HT-29 (cell line): ENCODE measurements at regions not wholly inside any gene's neighbourhood (a gene's known extent, or its start where the extent isn't known, plus 50 kb on each side); places are given as distances from the start of the nearest gene placed in this dataset.
"Not testable (repeated sequence)": the region's sequence is repeated elsewhere in the genome, so short reads cannot be mapped to it uniquely, and the experiment has no call there.

Experiments used
- DNase-seq: peaks from one replicate; pipeline ENCODE4 v3.0.0-alpha.2; 2015; ENCODE audit warnings: low spot score

- DNase-seq: peak; percentile 5
Observed at GRCh38 chr13:105702441-105702840, 833.0 kb downstream of the EFNB2 start.

DNA sequence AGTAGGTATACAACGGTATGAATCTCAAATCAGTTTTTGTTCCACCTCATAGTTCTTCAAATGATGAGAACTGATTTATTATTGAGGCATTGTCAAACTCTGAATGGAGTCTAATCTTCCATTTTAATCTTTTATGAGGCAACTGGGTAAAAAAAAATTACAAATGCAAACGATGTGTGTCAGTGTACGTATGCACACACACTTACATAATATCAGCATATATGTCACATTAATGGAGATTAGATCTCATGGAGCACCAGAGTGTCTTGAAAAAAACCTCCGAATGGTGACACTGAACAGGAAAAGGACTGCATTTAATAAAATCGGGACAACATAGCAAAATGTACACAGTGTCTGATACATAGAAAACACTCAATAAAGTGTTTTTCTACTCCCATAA is 842.7 kb downstream of the EFNB2 start:
- no peak for DNase-seq

GRCh38 chr13:105684216-105684615 is 851.2 kb downstream of the EFNB2 start:
- no peak for DNase-seq

GRCh38 chr13:105679838-105680237 is 855.6 kb downstream of the EFNB2 start:
- no peak for DNase-seq

DNA sequence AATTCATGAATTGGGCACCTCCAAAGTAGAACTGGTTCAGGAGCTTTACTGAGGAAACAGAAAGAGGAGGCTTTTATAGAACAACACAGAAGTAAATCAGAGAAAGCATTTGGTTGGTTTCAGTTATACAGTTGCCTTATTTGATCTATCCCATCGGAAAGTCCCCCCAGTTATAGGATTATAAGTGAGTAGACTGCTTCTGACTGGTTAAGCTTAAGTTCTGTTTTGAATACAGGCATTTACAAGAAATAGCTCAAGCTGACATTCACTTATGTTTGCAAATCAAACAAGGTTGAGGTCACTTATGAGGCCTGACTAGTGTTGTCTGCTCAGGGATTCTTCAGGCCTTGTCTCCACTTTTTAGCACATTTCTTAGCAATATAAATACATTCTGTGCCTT is 857.4 kb downstream of the EFNB2 start:
- no peak for DNase-seq

DNA sequence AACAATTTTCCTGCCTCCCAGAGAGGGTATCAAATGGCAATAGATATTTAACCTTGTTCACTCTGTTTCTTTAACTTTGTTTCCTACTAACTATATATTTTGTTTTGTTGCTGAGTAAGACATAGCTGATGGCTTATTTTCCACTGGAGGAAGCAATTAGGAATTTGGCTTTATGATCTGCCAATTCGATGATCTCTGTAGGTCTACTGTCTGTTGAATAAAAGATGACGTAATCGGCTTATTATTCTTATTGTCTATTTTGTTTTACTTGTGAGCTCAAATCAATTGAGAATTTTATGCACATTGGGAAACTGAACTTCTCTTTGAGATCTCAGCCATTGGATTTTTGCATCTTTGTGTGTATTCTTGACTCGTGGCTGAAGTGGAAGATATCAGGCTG is 862.6 kb downstream of the EFNB2 start:
- DNase-seq: no peak

GRCh38 chr13:105671131-105671530 is 864.3 kb downstream of the EFNB2 start:
- not testable (repeated sequence) for DNase-seq

DNA sequence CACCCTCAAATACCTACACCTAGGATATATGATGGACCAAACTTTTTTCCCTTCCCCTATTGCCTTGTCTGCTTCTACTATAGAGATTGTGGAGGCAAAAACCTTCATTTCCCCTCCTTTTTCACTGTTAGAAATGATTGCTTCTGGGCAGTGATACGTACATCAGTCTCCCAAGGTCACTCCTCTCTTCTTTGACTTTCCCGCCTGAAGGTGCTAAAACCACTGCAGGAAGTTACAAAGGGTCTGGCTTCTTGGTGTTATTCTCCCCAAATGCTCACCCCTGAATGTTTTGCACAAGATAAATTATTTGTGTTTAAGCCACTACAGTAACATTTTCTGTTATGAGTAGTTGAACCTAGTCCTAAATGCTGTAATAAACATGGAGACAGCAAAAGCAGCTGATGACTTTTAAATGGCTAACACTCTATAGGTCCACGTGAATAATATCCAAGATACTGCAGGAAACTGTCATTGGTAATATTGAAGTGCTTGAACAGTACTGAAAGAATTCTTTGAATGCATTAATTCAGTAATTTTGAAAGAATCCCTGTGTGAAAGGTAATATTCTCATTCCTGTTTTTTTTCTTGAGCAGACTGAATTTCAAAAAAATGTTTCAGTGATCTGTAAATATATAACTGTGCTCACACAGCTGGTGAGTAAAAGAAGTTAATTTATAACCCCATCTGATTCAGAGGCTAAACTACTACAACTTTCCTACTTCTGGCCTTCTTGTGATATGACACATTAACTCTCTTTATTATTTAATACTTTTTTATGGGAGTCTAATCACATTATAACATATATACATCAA is 865.1 kb downstream of the EFNB2 start:
- peak; percentile 38 for DNase-seq

GRCh38 chr13:105665284-105665683 is 870.2 kb downstream of the EFNB2 start:
- no peak for DNase-seq

GRCh38 chr13:105663182-105663581 is 872.3 kb downstream of the EFNB2 start:
- DNase-seq: no peak

DNA sequence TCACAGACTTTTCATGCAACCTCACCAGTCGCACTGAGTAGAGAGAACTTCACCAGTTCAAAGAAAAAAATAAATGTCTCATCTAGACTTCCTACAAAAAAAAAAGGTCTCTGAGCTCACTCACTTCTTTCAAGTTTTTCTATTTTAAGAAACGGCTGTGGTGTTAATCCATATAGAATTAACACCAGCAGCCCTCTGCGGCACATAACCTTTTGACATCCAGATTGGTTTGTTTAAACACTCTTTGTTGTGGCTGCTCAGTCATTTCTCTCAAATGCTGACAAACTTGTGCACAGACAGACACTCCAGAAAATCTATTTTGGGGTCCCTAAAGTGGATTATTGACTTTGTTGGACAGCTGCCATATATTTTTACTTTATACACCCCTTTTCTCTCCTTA is 874.9 kb downstream of the EFNB2 start:
- no peak for DNase-seq

- DNase-seq: no peak
Observed at GRCh38 chr13:105658431-105658830, 877.0 kb downstream of the EFNB2 start.

DNA sequence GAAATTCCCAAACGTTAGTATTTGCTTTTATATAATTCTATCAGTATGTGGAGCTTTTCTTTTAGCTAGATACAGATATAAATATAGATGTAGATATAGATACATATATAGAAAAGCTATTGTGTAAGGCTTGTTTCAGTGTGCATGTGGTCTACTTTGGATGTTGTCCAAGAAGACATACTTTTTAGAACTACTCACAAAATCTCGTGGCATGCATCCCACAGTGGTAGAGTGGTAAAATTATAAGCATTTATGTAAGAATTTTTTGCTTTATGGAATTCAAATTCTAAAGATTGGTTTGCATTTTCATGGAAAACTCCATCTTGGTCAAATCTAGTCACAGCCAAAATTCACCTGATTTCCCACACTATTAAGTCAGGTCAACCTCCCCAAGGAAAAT is 880.4 kb downstream of the EFNB2 start:
- DNase-seq: no peak

DNA sequence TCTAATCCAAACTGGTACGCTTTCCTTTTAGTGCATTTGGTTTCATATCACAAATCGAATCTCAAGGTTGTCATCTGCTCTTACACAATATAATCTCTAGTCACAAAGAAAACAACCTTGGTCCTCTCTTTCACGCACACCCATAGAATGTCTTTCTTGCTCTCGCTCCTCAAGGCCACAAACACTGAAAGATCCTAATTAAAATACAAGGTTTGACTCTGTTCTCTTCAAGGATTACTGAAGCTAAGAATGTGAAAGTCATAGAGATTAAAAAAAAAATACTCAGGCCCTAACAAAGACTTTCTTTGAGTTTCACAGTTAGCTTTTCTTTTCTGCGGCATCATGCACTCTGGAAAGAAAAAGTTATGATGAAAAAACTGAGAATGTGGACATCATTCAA is 891.5 kb downstream of the EFNB2 start:
- DNase-seq: no peak

DNA sequence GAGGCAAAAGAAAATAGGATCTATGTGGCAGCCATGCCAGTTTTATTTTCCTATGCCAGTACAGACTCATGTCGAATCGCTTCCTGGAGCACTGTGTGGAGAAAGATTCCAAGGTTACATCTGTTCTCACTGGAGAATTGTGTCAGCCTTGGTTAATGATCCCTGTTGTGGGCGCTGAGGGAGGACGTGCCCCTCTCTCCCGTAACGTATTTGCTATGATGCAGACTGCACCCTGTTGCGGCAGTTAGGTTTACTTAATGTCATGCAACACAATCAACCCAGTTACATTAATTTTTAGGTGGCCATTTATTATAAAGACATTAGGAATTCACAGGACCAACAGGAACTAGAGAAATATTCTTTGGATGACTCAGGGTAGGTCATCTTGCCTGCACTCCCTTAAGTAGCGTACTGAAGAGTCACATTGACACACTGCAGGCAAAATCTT is 892.9 kb downstream of the EFNB2 start:
- DNase-seq: no peak

GRCh38 chr13:105641121-105641520 is 894.3 kb downstream of the EFNB2 start:
- no peak for DNase-seq

DNA sequence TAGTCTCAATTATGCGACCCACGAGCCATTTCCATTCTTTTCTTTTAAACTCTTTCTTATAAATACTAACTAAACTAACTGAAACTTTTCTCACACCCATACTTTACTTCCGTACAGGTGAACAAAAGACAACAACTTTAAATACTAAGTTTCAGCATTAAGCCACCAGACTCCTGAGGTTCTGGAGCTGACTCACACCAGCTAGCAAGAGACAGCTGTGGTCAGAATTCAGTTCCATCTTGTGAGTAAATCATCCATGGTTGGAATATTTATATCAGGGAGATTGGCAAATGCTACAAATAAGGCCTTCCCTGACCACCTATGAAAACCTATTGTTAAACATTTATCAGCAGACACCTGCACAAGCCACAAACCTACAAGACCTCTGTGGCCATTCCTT is 897.0 kb downstream of the EFNB2 start:
- DNase-seq: no peak

DNA sequence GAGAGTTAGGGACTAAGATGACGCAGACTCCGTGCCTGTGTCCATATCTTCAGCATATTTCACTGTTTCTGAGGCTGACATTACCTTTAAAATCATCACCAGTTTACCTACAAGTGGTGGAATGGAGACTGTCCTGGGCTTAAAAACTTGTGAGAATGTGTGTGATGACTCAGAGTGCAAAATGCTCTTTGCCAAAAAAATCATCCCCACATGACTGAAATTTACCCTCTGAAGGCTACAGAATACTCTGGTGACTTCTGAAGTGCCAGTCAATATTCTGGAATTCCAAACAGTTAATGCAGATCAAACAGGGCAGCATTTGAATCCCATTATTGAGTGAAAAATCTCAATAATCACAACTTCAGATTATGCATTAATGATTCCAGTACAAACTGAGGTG is 901.4 kb downstream of the EFNB2 start:
- DNase-seq: no peak

GRCh38 chr13:105630431-105630830 is 905.0 kb downstream of the EFNB2 start:
- no peak for DNase-seq

GRCh38 chr13:105627270-105627669 is 908.2 kb downstream of the EFNB2 start:
- no peak for DNase-seq

DNA sequence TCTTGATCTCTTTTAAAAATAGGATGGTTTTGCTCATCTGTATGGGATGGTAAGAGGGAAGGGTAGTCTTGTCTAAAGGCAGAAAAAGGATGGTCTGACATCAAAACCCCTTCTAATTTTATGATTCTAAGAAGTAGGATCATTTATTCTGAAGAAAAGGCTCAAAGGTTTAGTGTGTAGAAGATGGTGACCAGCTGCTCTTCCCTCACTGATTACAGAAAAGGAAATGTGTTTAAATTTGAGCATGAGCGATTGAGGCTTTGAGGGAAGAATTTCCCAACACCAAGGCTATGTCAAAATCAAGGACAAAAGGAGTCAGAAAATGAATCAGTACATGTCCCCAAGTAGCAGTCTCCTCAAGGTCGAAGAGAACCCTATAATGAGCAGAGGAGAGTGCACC is 909.8 kb downstream of the EFNB2 start:
- no peak for DNase-seq

DNA sequence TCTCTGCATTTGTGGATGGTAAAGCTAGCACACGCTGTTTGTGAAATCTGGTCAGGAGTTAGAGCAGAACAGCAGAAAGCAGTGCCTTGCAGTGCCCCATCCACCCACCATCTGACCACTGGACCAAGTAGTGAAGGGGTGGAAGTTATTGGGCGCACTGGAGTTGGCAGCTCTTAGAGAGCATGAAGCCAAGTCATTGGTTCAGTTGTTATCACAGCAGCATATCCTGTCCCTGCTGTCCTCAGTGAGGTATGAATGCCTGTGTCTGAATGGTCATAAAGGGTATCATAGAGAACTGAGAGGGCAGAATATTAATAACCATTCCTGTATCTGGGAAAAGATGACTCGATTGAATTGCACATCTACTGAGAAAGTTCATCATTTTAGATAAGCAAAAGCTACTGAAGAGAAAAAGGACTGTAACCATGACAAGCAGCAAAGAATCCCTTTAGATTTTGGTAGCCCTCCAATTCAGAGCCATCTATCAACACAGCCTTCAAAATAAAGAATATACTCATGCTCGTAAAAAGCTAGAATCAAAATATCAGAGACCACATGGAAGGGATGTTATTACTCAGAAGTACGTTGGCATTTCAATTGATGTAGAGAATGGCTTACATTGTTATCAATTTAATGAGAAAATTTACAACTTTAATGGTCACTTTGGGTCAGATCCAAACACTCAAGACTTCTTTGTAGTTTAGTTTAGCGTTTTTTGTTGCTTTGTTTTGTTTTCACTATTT is 919.0 kb downstream of the EFNB2 start:
- DNase-seq: no peak

DNA sequence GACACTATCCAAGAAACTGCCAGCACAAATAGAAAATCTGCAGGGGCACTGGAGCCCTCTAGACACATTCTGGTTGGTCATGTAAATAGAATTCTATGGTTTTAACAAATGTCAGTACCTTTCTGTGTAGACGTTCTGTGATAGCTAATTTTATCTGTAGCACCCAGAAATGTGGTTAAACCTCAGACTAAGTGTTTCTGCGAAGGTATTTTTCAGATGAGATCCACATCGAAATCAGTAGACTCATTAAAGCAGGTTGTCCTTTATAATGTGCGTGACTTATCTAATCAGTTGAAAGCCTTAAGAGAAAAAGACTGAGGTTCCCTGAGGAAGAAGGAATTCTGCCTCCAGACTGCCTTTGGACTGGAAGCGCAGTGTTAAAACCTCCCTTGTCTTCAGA is 922.9 kb downstream of the EFNB2 start:
- DNase-seq: no peak
